GM21717 (cell line): ENCODE measurements at regions not wholly inside any gene's neighbourhood (a gene's known extent, or its start where the extent isn't known, plus 50 kb on each side); places are given as distances from the start of the nearest gene placed in this dataset.
"Not testable (repeated sequence)": the region's sequence is repeated elsewhere in the genome, so short reads cannot be mapped to it uniquely, and the experiment has no call there.

Experiments used
- ATAC-seq: cut with Tn5 transposase; IDR thresholded peaks from one replicate; pipeline ENCODE4 v1.9.1; 2021; ENCODE audit warnings: mild to moderate bottlenecking, moderate library complexity; ENCODE audit not compliant: unreplicated experiment

DNA sequence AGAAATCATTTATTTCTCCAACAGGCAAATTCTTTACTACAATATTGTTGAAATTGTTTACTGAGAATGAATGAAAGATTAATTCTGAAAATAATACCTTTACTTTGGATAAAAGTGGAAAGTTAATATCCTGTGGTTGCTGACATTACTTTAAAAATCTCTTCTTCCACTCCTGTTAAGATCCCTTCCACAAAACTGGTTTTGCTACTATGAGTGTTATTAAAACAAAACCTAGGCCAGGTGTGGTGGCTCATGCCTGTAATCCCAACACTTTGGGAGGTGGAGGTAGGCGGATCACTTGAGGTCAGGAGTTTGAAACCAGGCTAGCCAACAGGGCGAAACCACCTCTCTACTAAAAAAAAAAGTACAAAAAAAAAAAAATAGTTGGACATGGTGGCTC is 123.9 kb upstream of the CCDC150 start:
- no peak for ATAC-seq

DNA sequence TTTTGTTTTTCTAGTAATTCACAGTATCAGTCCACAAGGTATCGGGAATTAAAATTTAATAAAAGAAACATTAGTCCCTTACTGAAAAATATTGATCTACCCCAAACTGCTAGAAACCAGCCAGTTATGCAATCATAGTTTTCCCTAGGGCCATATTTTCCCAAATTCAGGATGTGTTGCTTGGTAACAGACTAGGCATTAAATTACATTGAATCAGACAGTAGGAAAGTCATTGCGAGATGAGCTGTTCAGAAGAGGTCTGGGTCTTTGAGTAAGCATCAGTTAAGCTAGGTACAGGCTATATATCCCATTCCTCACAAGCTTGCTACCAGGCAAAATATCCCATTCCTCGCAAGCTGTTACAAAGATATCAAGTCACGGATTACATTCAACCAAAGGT is 123.0 kb upstream of the CCDC150 start:
- no peak for ATAC-seq

DNA sequence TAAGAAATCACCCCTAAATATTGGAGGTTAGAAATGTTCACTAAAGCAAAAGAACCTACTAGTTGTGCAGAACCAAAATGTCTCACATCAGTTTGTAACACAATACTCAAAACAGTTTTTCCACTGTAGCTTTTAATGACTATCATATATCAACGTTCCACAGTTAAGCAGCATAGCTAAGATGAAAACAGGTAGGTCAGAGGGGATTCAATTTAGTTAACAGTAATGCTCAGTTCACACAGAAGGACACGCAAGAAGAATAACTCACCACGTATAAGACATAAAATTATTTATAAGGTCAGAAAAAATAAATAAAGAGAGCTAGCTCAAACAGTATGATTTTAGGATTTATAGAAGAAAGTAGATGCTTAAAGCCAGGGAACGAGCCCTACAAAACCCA is 118.9 kb upstream of the CCDC150 start:
- no peak for ATAC-seq

GRCh38 chr2:196526981-196527725 is 112.4 kb upstream of the CCDC150 start:
- ATAC-seq: not testable (repeated sequence)

DNA sequence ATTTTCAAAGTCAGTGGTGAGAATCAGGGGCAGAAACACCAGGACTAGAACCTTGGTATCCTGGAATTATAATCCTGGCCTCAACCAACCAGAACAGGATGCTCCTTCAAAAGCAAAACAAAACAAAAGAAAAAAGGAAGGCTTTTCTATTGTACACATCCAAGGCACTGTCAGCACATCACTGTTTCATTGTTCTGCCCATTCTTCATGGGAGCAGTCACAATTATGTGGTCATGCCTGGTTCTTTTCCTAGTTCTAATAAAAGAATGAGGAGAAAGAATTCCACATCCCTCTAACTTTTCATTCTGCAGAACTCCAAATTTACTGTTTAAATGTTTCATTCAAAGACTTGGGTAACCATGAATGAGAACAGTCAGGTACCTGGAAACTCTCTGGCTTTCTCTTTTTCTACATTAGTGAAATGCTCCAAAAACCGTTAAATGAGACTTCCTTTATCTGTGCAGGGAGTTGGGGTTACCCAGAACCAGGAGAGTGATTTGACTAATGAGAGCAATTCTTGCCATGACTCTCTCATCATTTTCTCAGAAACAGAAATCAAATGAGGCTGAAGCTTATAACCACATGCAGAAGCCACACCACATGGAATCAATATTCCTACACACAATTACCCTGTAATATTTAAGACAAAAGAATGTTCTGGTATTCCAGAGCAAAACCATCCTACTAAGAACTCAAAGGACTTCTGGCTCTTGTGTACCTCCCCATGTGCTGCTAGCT is 110.9 kb upstream of the CCDC150 start:
- ATAC-seq: no peak

GRCh38 chr2:196530910-196531309 is 108.6 kb upstream of the CCDC150 start:
- peak; percentile 47 for ATAC-seq

- ATAC-seq: no peak
Measured at GRCh38 chr2:196533772-196534397, 105.6 kb upstream of the CCDC150 start.

- no peak for ATAC-seq
Measured at GRCh38 chr2:196534495-196534894, 105.0 kb upstream of the CCDC150 start.

- no peak for ATAC-seq
Measured at GRCh38 chr2:196535061-196535460, 104.5 kb upstream of the CCDC150 start.

DNA sequence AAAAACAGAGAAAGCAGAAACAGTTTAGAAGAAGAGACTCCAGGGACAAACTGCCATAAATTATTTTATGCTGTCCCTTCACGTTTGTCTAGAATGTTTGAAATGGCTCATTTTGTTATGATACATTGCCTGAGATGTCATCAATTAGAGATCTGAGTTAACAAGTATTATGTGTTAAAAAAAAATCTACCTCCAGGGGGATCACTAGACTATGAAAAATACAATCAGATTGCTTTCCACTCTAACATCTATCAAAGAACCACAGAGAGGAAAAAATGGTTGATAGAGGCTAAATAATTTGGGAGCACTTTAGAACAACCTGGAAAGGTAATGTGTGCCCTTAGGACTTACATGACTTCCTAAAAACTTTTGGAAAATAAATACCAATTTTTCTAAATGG is 103.8 kb upstream of the CCDC150 start:
- ATAC-seq: no peak

DNA sequence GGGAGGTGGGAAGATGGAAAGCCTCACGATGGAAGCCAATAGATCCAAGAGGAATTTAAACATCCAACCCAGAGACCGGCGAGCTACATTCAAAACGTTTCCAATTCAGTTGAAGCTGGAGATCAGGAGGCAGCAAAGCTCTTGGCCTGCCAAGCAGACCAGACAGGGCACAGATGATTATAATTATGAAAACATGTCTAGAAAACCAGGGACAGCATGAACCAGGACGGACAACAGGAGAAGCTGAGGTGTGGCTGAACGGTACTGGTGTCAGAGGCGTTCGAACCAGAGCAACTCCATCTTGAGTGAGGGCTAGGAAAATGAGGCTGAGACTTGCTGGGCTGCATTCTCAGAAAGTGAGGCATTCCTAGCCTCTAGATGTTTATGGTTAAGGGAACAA is 102.2 kb upstream of the CCDC150 start:
- no peak for ATAC-seq

- no peak for ATAC-seq
Measured at GRCh38 chr2:196538189-196538588, 101.3 kb upstream of the CCDC150 start.

DNA sequence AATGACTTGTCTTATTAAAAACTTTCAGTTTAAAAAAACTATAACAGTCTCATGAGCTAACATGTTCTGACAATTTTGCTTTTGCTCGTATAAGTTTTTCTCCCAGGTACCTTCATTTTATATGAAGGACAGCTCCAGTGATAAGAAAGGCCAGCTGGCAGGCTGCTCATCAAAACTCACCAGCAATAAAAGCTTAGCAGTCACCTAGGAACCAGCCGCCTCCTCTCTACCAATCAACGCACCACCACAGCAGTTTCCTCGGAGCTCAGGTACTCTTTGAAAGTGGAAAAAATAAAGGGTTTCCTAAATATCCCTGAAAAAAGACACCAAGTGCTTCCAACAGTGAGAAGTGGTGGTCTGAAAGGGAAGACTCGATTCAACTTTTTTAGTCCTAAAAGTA is 100.9 kb upstream of the CCDC150 start:
- no peak for ATAC-seq

DNA sequence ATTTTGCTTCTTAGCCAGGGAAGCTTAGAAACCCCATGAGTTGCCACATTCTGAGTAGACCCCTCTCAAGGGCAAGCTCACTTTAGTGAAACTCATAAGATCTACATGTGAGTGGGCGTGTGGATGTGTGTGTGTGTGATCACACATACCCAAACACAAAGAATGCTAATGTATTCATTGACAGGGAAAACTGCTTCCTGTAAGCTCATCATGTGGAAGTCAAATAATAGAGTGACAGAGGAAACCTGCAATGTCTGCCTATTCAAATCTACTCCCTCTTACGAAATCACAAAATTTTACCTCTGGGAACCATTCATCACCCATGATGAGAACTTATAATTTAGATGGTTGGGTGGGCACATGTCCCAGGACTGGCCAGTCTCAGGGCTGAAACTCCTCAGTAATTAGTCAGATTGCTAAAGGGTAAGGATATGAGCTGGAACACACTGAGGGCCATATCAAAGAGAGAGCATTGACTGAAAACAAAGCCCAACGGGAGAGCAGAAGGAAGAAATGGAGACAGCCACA is 94.5 kb upstream of the CCDC150 start:
- no peak for ATAC-seq

DNA sequence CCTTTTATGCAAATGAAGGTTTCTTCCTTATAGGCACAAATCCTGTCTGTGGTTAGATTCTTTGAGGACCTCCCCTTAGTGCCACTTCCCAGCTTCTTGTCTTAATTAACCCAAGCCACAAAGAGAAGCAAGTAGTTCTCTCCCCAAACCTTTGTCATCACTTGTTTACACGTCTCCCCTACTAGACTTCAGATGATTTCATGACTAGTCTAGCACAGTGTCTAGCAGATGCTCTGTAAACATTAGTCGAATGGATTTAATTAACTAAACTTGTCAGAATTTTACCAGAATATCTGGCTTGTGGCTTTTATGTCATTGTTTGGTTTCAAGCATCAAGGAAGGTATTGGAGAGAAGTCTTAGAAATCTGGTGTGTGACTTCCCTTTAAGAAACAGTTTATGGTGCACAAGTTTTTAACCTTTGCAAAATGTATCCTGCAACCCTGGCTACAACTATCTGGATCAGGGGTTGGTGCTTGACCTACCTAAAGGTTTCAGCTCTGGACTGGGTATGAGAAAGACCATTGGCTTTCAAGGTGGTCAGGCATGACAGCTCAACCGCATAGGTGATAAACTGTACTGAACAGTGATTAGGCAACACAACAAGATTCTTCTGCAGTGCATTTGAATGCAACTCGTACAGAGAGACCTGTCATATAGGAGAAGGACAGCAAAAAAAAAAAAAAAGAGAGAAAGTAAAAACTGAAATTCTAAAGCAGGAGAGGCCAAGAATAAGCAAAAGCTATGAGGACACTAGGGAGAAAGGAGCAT is 93.2 kb upstream of the CCDC150 start:
- ATAC-seq: no peak

- ATAC-seq: no peak
Measured at GRCh38 chr2:196549052-196549451, 90.5 kb upstream of the CCDC150 start.

DNA sequence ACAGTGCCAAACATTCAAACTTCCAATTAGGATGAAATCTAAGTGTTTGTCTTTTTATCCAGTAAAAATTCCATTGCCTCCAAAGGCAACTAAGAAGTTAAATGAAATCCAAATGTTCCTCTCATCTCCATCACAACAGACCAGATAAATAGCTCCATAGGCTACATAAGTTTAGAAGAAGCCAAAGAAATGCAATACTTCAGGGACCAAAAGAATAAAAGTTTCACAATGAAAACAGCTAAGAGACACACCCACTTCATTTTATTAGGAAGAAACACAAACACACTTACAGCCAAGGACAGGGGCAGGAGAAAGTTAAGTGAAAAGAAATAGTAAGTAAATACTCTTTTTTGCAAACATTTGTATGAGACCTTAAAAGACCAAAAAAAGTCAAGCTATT is 88.5 kb upstream of the CCDC150 start:
- ATAC-seq: no peak

DNA sequence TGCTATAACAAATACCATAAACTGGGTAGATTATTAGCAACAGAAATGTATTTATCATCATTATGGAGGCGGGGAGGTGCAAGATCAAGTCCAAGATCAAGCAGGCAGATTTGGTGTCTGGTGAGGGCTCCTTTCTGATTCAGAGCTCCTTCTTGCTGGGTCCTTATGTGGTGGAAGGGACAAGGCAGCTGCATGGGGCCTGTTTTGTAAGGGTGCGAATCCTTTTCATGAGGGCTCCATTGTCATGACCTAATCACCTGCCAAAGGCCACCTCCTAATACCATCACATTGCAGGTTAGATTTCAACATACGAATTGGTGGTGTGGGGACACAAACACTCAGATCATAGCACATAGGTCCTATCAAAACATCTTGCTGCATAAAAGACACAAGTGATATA is 84.4 kb upstream of the CCDC150 start:
- ATAC-seq: no peak

DNA sequence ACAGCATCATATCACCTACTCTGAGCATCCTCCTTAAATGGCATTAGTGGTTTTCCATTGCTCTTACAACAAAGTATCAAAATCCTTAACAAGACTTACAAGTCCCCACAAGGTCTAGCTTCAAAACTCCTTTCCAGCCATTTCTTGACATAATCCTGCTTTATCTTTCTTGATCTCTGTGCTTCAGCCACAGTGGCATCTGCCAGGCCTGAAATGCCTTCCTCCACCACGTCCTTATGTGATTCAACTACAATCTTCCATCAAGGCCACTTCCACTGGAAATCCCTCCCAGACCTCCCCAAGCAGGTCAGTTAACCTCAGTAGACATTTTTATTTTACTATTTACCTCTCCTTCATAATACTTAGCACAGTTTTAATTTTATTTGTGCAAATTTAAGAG is 83.8 kb upstream of the CCDC150 start:
- ATAC-seq: no peak

DNA sequence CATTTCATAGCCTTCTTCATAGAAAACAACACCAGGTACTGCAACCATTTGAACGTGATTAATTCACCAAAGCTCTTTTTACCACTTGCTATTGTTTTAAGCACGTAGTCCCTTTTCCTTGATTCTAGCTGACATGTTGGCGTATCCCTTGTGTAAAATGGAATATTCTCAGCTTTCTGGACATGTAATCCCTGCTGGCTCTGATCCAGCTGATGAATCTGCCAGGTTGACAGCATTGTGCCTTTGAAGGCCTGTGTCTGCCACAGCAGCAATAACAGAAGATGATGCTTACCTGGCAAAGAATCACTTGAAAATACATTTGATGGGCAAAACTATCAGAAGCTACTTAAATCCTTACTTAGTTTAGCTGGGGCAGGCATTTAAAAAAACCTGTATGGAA is 81.0 kb upstream of the CCDC150 start:
- ATAC-seq: no peak

- ATAC-seq: no peak
Measured at GRCh38 chr2:196563876-196564275, 75.6 kb upstream of the CCDC150 start.
